Ureter (tissue), 1 donor: ENCODE measurements at regions not wholly inside any gene's neighbourhood (a gene's known extent, or its start where the extent isn't known, plus 50 kb on each side); places are given as distances from the start of the nearest gene placed in this dataset.
A peak's percentile ranks its signal among the peaks of the same experiment; 100 is the strongest.

Experiments
- DNase-seq: peaks from one replicate; pipeline ENCODE4 v3.0.0-alpha.2; 2020; ENCODE audit warnings: low spot score
- donor health status: DM: yes; HTN: yes; CAD: no.

DNA sequence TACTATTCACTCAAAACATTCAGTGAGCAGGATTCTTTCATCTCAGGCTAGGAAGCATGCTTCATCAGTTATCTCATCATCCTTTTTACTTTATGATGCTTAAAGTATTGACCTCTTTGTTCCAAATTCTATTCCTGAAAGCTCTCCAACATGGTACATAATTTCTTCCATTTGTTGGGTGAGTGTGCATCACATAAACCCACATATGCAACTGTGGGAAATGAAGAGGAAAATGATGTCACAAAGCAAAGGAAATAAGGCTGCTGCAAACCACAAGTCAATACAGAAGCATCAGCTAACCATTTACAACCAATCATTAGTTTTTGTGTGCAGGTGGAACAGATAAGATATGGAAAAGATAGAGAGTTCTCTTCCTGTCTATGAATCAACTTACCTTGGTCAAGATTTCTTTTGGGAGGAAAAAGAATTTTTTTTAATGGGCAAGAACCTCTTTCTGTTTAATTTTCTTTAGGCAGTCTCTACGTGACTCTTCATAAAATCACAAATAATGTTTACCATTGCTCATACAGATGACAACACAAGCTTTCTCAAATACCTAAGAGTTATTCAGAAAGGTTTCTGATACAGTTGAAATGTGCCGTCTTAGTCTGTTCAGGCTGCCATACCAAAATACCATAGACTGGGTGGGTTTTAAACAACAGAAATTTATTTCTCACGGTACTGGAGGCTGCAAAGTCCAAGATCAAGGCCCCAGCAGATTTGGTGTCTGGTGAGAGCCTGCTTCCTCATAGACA lies 259.9 kb downstream of the ADGRG6 start:
- DNase-seq: no peak

DNA sequence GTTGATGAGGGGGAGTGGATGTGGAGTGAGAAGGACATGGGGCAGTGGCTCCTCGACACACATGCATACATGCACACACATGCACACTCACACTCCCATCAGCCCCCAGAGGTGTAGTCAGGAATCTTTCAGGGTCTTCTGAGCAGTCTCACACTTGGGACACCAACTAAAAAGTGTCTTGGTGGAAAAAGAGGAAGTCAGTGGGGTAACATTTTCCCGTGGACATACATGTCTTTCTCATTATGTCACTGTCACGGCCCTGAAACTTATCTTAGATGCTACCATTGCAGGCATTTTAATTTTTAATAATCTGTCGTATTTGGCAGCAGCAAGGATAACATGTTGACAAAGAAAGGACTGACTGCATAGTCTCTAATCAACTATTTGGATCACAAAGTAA lies 261.1 kb downstream of the ADGRG6 start:
- DNase-seq: no peak

DNA sequence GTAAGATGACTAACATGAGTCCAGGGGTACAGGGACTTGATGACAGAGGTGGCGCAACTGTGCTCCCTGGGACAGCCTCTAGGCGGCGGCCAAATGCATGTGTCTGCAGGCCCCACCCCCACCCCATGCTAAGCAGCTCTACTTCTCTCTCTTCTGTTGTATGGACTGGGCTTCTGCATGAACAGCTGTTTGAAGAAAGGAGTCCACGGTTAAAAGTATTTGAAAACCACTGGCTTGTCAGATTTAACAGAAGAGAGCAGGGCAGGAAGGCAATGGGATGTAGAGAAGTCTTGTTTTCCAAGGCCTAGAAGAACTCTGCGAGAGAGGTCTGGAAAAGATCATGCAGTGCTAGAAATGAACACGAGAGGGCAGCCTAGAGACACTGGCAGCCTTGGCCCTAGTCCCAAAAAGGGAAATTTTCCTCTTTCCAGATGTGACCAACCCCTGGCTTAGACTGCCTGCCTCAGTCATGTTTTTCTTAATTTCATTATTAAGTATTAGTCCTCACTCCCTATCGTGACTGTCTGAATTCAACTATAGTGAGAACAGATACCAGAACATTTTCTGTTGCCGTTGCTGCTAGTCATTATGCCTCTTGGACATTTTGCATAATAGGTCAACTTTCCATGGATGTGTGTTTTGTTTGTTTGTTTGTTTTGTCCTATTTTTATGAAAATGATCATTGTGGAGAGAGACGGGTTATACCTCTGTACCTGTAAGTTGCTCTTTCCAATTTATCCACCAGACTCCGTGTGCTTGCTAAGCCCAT lies 265.0 kb downstream of the ADGRG6 start:
- peak; percentile 60 for DNase-seq

DNA sequence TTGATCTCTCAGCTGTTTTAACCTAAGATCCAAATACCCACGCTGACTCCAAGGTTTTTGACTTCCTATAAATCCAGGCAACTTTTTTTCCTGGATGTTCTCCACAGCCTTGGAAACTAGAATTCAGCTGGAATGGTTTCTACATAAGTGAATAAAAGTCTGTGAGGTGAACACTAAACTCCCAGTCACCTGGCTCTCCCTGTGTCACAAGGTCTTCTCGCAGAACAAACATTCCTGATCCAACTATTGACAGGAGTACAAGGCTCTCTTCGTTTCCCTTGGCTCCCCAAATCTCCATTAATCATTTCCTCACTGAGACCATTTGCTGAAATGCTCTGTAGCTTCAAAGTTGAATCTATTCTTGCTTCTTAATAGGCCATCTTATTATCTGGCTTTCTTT lies 265.7 kb downstream of the ADGRG6 start:
- no peak for DNase-seq

DNA sequence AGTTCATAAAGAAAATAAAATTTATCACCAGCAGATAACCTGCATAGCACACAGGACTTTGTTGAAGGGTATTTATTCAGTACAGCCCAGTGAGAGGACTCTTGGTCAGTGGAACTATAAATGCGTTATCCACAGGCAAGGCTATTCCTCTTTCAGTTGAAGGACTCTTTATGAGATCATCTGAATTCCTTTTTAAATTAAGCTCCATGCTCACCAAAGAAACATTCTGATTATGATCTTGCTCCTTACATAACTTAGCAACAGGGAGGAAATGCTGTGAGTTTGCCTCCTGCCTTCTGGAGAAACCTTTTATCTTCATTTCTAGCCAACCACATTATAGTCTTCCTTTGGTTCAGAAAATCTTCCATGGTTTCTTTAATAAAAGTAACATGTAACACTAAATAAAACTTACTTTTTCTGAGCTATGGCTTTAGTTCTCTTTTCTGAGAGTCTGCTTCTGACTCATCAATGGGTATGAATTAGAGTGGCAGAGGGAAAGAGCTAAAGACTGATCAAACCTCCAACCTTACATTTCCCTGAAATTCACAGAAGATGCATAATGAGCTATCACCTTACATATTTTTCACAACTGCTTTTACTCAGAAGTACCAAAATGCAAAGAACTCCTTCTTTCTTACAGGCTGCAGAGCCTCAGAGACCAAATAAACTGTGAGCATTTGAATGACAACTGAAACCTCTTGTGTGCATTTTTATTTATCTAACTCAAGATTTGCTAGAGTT lies 267.2 kb downstream of the ADGRG6 start:
- no peak for DNase-seq

DNA sequence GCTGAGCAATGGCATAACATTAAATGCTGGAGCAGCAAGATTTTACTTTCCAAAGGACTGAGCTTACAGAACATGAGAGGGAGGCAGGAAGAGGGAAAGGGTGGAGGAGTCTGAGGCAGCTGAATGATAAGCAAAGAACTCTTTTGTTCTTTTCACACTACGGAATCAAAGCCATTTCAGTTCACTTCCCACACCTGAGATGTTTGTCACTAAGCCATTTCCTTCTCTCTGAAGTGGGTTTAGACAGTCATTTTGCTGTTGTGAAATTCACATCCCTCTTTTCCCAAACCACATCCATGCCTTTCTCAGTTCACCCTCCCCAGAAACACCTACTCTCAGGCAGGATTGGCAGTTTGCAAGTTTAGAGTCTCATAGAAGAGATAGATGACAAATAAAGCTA lies 267.9 kb downstream of the ADGRG6 start:
- DNase-seq: no peak

DNA sequence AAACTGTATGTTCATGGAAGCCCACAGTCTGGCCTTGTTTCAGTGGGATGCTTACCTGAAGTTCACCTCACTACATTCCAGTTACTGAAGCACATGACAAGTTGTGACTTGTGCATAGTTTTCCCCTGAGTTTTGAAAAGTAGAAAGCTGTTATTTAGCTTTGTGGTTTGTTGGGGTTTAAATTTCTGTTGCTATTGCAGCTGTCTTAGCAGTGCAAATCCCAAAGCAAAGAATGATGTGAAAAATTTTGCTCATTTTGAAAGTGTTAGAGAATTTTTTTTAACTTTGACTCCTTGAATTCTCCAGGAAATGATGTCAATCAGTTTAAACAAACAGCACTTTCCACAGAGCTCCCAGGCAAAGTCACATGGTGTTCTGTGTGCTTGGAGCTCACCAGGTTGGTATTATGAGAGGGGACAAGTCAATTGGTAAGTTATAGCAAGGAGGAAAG lies 268.4 kb downstream of the ADGRG6 start:
- no peak for DNase-seq

DNA sequence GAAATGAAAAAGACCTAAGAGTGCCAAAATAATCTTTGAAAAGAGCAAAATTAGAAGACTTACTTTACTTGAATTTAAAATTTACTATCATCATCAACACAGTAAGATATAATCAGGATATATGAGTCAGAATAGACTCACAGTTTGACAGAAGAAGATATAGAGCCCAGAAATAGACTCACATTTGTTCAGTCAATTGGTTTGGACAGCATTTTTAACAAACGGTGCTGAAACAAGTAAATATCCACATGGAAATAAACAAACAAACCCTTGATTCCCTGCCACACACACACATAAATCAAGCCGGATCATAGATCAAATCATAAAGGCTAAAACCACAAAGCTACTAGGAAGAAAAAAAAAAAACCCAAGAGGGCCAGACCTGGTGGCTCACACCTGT lies 291.1 kb downstream of the ADGRG6 start:
- no peak for DNase-seq

DNA sequence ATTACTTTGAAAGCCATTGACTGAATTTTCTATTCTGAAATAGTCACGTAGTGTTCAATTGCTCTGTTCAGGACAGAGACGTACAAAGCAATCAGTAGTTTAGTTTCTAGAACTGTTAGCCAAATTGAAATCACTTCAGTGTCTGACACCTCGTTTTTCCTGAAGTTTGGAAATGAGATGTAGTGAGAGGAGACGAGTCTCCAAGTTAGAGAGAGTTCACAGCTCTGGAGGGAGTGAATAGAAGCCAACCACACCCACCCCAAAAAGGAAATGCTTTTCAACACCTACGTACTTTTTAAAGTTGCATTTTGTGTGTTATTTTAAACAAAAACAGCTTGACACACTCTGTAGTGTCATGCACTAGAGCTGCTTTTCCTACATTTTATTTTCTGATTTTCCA lies 296.0 kb downstream of the ADGRG6 start:
- no peak for DNase-seq

DNA sequence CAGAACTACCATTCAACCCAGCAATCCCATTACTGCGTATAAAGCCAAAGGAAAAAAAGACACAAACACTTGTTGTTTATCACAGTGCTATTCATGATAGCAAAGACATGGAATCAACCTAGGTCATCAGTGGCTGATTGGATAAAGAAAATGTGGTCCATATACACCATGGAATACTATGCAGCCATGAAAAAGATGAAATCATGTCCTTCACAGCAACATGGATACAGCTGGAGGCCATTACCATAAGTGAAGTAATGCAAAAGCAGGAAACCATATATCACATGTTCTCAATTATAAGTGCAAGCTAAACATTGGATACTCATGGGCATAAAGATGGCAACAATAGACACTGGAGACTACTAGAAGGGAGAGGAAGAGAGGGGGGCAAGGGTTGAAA lies 299.6 kb downstream of the ADGRG6 start:
- DNase-seq: no peak

DNA sequence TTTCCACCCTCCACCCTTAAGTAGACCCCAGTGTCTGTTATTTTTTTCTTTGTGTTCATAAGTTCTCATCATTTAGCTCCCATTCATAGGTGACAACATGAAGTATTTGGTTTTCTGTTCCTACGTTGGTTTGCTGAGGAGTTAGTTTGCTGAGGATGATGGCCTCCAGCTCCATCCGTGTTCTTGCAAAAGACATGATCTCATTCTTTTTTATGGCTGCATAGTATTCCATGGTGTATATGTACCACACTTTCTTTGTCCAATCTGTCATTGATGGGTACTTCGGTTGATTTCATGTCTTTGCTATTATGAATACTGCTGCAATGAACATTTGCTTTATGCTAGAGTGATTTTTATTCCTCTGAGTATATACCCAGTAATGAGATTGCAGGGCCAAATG lies 301.2 kb downstream of the ADGRG6 start:
- no peak for DNase-seq

DNA sequence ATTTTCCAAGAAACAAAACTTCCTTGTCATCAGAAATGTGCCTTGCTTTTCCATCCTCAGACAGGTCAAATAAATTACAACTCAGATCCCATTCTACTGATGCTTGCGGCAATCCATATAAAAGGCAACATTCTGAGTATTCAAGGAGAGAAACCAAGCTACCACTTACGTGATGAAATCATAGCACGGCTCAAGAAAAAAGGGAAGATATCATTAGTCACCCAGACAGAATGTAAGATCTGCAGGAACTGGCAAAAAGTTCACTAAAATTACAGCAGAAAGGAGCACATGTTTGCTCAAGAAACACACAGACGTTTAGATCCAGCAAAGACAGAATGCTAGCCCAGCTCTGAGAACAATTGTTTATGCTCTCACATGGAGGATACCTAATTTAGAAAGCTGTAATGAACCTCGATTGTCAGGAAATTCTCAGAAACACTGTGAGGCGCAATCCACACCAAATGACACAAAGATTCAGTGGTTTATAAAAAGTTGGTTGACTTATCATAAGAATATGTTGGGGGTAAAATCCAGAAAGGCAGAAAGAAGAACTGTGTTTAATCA lies 304.2 kb downstream of the ADGRG6 start:
- no peak for DNase-seq

DNA sequence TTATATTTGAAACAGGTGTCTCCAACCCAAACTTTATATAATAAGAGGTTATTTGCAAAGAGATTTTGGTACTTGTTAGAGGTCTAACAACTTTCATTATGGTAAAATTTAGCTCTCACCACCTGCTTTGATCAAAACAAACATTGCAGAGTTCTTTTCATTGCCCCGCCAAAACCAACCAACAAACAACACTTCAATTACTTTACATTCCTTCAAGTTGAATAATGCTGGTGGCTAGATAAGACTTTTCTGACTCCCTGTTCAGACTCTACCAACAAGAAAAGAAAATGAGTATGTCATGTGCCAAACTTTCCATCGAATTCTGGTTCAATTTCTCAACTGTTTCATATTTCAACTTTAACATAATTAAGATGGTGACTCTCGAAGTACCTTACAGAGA lies 311.1 kb downstream of the ADGRG6 start:
- no peak for DNase-seq

DNA sequence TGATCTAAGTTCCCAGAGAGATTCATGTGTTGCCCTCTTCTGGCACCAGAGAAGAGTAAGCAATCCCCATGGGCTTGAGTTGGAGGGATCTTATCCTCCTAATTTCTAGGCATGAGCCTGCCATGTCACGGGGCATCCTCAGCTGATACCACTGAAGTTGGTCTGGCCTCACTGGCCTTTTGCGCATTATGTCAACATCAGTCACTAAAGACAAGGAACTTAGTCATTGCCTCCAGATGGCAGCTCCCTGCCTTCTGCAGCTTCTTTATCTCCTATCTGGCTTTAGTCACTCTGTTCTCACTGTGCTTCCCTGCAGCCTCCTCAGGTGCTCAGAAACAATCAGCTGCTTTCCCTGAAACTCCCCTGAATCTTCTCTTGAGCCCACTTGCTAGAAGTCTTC lies 312.2 kb downstream of the ADGRG6 start:
- DNase-seq: no peak

DNA sequence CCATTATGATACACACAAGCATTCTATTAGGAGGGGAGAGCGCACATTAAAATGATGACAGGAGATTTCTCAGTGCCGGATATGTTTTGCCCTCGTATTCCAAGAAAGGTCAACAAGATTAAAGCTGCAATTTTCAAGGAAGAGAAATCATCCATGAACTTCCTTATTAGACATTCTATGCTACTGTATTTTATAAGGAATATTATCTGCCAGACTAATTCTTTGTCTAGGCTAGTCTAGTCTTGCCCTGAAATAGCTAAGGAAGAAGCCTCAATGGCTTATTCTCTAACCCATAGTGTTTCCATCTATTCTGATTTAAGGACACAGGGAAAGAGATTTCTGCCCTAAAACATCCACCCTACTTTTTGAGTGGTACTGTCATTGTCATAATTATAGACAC lies 315.4 kb downstream of the ADGRG6 start:
- DNase-seq: no peak

DNA sequence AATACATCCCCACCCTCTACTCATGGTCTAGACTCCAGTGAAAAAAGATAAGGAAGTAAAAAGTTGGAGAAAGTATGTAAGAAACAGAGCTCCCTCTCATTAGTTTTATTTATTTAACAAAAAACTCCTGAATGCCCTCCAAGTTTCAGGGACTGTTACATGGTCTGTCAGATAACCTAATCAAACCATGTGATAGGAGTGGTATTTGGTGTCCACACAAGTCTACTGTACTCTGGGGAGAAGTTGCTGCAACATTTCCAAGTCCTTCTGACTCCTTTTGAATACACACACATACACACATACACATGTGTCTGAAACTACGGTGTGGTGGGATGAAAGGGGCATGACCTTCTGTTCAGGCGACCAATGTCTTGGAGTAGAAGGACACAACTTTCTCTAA lies 320.0 kb downstream of the ADGRG6 start:
- no peak for DNase-seq

DNA sequence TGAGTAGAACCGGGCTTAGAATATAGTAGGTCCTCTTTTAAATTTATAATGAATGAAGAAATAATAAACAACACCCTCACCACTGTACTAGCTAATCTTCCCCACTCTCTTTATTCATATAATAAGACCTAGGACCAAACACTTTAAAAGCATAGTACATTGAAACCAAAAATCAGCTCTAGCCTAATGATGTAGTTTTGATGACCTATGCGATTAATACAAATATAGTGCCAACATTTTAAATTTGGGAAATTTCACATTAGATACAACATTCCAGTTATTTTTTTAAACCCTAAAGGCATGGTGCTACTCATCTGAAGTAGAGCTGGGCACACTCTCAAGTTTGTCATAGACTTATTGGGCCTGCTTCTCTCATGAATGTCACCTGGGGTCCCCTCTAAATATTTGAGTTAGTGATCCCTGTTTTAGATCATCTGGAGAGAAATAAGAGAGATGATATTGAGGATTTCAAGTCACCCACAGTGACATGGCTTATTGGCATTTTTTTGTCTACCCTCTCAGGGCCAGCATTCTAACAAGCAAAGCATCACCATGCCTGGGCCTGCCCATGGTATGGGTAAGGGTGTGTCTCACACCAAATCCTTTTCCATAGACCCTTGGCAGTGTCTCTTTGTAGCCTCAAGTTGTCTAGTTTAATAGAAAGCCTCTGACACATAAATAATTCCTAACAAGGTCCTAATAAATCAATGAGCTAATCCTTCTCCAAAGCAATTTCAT lies 319.8 kb downstream of the HIVEP2 start:
- DNase-seq: no peak

DNA sequence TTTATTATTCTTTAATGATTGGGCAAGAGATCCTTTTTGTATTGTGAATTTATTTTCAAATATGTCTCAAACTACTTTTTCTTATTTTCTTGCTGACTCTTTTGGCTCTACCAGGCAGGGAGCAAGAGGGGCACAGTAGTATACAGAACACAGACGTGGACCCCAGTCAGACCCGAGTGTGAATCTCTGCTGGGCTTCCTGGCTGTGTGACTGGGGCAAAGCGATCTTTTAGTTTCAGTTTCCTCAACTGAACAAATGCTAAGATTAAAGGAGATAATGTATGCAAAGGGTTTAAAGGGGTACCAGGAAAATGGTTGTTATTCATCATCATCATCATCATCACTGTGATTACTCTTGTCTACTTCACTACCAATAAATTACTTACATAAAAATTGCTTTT lies 317.5 kb downstream of the HIVEP2 start:
- DNase-seq: no peak

DNA sequence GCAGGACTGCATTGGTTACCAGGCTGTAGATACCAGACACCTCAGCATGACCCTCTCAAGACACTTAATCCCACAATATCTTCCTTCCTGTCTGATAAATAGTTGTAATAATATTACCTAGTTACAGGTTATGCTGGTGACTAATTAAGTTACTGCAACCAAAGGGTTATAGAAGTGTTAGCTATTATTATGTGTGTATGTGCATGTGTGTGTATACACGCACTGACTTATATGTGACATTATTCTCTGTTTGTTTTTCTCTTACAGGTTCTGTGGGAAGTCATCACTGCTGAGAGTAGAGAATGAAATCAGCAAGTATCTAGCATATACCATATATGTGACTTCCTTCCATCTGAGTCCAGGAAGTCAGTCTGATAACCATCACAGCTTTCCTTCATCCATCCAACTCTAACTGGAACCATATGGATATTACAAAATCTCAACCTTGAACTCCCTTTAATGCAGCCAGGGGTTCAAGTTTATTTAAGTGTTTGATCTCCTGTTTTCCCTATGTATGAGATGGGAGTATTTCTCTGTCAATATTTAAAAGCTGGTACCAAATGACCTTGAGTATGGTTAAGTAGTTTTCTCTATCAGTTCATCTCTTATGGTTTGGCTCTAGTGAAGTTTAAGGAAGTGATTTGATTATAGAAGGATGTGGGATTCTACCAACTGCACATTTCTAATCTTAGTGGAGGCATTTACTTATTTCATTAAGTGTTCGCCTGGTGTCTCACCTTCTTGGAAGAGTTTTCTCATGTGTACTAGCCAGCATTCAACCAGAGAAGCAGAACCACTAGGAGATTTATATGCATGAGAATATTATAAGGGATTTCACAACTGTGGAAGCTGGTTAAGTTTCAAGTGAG lies 313.2 kb downstream of the HIVEP2 start:
- no peak for DNase-seq

DNA sequence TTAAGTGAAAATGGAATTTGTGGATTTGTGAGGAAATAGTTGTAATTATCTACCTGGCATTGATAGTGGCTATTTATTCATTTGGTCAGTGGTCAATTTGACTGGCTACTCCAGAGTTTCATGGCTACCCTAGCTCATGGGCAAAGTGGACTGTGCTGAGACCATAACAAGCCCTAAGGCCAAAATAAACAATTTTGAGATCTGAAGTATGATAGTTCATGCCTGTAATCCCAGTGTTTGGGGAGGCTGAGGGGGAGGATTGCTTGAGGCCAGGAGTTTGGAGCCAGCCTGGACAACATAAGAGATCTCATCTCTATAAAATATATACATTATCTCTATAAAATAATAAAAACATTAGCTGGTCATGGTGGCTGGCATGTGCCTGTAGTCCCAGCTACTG lies 311.7 kb downstream of the HIVEP2 start:
- no peak for DNase-seq

DNA sequence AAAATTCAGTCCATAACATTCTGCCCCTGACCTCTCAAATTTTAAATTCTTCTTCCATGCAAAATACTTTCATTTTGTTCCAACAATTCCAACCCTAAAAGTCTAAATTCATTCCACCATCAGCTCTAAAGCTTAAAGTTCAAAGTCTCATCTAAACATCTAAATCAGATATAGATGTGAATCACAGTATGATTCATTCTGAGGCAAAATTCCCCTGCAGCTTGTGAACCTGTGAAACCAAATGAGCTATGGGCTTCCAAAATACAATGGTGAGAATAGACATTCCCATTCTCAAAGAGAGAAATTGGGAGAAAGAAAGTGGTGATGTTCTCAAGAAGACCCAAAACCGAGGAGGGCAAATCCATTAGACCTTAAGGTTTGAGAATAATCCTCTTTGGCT lies 309.8 kb downstream of the HIVEP2 start:
- DNase-seq: no peak
